ENCODE measurements at regions not wholly inside any gene's neighbourhood (a gene's known extent, or its start where the extent isn't known, plus 50 kb on each side); places are given as distances from the start of the nearest gene placed in this dataset.

- no peak for DNase-seq
Measured at GRCh38 chr16:61596655-61597054, 439.6 kb downstream of the CDH8 start.

DNA sequence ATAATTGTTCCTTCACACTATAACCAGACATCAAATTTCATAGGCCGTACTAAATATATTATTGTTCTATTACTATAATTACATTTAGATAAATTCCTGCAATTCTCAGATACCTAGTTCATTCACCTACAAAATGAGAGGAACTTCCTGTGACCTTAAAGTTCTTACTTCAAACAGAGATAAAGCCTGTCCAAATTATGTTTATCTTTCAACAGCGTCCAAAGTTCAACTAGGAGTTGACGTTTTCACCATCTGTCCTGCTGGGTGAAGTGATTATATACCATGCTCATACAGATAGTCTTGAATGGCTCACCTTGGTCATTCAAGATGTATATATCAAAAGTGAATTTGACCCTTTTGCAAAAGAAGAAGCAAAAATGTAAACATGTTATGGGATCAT lies 440.6 kb downstream of the CDH8 start:
- DNase-seq = no peak

GRCh38 chr16:61590577-61590976 lies 445.7 kb downstream of the CDH8 start:
- no peak for DNase-seq

GRCh38 chr16:61587526-61587925 lies 448.7 kb downstream of the CDH8 start:
- no peak for DNase-seq

DNA sequence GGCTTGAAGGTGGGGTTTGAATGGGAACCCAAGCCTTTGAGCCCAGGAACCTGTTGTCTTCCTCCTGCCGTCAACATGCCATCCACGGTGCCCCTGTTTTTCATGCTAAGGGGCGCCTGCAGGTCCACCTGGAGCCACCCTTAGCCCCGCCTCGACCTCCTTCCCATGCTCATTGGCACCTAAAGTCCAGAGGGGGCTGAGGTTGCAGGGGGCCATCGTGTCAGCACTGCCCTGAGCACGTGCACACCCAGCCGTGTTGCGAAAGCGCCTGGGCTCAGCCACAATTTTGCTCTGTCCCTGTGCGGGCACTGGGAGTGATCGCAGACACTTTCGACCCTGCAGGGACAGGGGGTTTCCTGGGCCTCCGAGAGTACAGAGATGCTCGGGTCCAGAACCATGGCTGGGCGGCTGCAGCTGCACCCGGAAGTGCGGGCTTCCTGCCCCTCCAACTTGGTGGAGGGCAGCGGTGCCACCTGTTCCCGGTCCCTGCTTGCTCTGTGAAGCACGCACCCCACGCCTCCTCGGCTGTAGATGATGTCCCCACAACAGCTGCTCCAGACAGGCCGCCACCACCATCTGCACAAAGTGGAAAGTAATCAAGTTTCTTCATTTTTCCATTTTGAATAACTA lies 454.7 kb downstream of the CDH8 start:
- DNase-seq = no peak

- no peak for DNase-seq
Measured at GRCh38 chr16:61580579-61580978, 455.7 kb downstream of the CDH8 start.

GRCh38 chr16:61579195-61579594 lies 457.0 kb downstream of the CDH8 start:
- DNase-seq = no peak

- no peak for DNase-seq
Measured at GRCh38 chr16:61576476-61576875, 459.8 kb downstream of the CDH8 start.

DNA sequence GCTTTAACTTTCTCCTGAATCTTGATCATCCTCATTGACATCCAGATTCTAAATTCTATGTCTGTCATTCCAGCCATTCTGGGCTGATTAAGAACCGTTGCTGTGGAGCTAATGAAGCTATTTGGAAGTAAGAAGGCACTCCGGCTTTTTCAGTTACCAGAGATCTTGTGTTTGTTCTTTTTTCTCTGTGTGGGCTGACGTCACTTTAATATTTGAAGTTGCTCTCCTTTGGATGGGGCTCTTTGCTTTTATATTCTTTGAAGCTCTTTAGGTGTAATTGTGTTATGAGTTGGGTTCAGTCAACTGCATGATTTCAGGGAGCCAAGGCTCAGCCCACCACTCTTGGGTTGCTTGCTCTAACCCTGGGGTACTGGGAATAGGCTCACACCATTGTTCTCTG lies 460.6 kb downstream of the CDH8 start:
- no peak for DNase-seq

- DNase-seq = no peak
Measured at GRCh38 chr16:61569028-61569427, 467.2 kb downstream of the CDH8 start.

- DNase-seq = no peak
Measured at GRCh38 chr16:61564716-61565115, 471.5 kb downstream of the CDH8 start.

DNA sequence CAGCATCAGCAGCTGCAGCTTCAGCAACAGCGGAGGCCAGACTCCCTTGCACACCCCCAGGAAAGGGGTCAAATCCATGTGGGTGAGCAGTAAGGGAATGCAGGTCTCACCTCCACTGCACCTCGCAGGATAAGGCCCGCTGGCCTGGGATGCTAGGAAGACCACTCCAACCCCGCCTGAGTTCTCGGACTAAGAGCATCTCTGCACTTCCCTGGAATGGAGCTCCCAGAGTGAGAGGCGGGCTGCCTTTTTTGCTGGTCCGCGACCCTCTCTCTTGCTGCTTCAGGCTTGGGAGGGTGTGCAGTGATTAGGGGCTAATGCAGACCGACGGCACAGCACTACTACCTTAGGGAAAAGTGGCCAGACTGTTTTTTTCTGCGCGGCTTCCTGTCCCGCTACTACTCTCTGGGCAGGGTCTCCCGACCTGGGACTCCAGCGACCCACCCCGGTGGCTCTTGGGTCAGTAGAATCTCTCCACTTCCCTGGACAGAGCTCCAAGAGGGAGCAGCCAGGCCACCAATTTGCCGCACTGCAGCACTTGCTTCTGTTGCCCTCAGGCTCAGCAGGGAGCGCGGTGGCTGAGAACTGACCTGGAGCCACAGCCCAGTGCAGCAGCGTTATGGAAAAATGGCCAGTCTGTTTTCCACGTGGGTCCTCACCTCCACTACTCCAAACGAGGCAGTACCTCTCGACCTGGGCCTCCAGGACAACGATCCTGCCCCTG lies 480.4 kb downstream of the CDH8 start:
- no peak for DNase-seq

- no peak for DNase-seq
Measured at GRCh38 chr16:61549327-61549726, 486.9 kb downstream of the CDH8 start.

- DNase-seq = no peak
Measured at GRCh38 chr16:61547626-61548025, 488.6 kb downstream of the CDH8 start.

DNA sequence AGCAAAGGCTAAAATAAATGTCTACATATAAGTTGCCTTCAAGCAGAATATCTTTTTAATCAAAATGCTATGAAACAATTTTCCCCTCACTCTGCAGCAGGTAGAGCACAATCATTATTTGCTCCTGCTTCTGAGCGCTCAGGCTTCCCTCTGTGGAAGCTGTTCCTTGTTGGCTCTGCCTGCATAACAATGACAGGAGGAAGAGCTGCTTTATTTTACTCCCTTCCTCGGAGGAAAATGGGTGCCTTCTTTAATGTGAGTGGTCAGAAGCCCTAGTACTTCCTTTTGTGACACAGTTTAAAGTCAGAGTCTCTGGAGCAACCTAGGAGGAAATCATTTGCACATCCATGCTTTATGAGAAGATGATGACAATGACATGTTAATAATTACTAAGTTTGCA lies 492.1 kb downstream of the CDH8 start:
- no peak for DNase-seq

DNA sequence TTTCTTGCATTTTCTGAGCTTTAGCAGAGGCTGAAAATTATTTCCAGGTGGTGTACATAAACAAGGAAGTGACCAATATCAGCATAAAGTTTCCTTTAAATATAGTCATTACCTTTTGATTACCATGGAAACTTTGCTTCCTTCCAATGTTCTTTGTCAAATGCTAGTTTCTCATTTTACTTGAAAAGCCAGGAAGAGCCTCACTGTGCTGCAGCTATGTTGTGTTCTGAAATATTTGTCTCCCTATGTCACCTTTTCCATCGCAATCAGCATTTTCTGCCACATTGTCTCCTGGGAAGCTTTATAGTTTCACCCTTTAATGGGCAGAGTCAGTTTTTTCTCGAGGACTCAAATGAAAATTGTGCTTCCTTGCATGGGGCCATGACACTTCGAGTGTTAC lies 496.0 kb downstream of the CDH8 start:
- DNase-seq = no peak

DNA sequence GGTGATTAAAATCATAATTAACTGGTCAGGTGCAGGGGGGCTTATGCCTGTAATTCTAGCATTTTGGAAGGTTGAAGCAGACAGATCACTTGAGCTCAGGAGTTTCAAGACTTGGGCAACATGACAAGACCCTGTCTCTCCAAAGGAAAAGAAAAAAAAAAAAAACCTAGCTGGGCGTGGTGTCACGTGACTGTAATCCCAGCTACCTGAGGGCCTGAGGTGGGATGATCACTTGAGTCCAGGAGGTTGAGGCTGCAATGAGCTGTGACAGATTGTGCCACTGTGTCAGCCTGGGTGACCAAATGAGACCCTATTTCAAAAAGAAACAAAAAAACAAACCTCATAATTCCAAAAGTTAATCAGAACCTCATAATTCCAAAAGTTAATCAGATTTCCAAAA lies 505.5 kb downstream of the CDH8 start:
- DNase-seq = no peak

GRCh38 chr16:61500851-61501250 lies 535.4 kb downstream of the CDH8 start:
- no peak for DNase-seq

- DNase-seq = no peak
Measured at GRCh38 chr16:61480250-61480649, 556.0 kb downstream of the CDH8 start.

DNA sequence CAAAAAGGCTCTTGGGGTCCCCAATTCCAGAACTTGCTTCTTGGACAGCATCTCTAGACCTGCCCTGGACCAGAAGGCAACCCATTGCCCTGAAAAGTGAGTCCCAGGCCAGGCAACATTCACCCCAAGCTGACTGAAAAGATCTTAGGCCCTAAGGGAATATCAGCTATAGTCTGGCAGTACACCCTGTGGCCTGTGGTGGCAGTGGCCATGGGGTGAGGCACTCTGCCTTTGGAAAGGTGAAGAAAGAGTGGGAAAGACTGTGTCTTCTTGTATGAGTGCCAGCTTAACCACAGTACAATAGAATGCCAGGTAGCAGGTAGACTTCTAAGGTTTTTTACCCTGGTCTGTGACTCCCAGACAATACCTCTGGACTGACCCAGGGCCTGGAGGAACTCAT lies 564.5 kb downstream of the CDH8 start:
- no peak for DNase-seq

DNA sequence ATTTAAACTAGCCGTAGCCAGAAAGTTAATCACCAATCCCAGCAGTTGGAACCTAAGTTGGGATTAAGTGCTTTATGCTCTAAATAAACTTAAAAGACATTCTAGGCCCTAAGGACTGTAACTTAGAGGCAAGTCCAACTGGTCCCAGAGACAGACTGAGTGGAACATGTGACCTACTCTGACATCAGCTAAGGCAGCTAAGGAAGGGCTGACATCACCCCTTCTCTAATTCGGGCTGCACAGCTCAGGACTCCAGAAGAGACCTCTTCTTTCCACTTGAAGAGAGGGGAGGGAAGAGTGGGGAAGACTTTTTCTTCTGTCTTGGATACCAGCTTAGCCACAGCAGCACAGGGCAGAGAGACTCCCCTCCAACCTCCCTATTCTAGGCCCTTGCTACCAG lies 565.2 kb downstream of the CDH8 start:
- DNase-seq = no peak

GRCh38 chr16:61465285-61465684 lies 571.0 kb downstream of the CDH8 start:
- no peak for DNase-seq

DNA sequence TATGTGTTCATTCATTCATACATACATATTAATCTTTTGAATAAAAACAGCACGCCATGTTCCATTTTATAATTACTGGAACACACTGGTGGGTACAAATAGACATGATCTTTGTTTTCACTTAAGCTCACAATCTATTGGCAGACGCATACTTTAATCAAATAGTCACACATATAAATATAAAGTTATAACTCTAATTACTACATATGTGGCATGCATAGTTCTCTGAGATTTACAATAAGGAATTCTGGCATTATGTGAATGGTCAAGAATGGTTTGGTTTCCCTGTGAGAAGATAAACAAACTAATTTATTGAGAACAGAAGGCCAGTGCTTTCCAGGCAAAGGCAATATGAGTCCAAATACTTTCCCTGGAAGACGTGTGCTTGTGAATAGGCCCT lies 576.2 kb downstream of the CDH8 start:
- DNase-seq = no peak

DNA sequence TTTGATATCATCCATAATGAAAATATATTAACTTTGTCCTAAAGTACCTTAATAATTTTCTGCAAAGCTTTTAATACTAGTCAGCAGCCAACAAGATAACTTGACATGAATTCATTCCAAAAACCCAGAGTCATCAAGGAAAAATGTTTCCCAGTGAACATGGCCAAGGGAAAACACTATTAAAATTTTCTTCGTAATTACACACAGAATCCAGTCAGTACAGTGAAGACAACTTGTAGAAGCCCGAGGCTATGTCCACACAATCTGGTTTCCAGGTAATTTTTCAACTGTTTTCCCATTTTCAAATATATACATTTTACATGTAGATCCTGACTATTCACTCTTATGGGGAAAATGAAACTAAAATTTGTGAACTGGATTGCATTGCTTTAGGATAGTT lies 600.9 kb downstream of the CDH8 start:
- DNase-seq = no peak

GRCh38 chr16:61432421-61432820 lies 603.8 kb downstream of the CDH8 start:
- DNase-seq = no peak
